Erythroblast (primary cell): ENCODE measurements at regions not wholly inside any gene's neighbourhood (a gene's known extent, or its start where the extent isn't known, plus 50 kb on each side); places are given as distances from the start of the nearest gene placed in this dataset.
"Not testable (repeated sequence)": the region's sequence is repeated elsewhere in the genome, so short reads cannot be mapped to it uniquely, and the experiment has no call there.

Experiments
- DNase-seq, 2 experiments: peaks; one replicate each; lab custom pipeline; 2025; lab: John Stamatoyannopoulos, UW
- GATA1 ChIP-seq: IDR thresholded peaks from 2 replicates; pipeline ENCODE4 v1.6.1; 2011; ENCODE audit warnings: low read depth, mild to moderate bottlenecking, control low read depth, low read length, moderate library complexity
- POLR2A ChIP-seq: IDR thresholded peaks from 2 replicates; pipeline ENCODE4 v1.6.1; 2011; ENCODE audit warnings: mild to moderate bottlenecking, low read length

- DNase-seq = no peak
- TF ChIP-seq GATA1 (no peak), POLR2A (no peak)
Measured at GRCh38 chr4:189858435-189858834, 82.2 kb upstream of the FRG1 start.

GRCh38 chr4:189861101-189861500 is 79.6 kb upstream of the FRG1 start:
- TF ChIP-seq POLR2A = no peak
- no peak for TF ChIP-seq GATA1
- no peak for DNase-seq

GRCh38 chr4:189869236-189869635 is 71.4 kb upstream of the FRG1 start:
- no peak for TF ChIP-seq POLR2A
- no peak for DNase-seq

GRCh38 chr4:189870511-189871234 is 70.0 kb upstream of the FRG1 start:
- TF ChIP-seq GATA1 (no peak), POLR2A (no peak)

GRCh38 chr4:189874591-189874990 is 66.1 kb upstream of the FRG1 start:
- TF ChIP-seq POLR2A (no peak), GATA1 (no peak)
- no peak for DNase-seq

More at GRCh38 chr4:189870511-189871234, 70.0 kb upstream of the FRG1 start:
- DNase-seq = no peak

- DNase-seq = not testable (repeated sequence)
Measured at GRCh38 chr4:189881190-189881589, 59.5 kb upstream of the FRG1 start.

- DNase-seq = not testable (repeated sequence)
Measured at GRCh38 chr4:189888407-189888806, 52.3 kb upstream of the FRG1 start.
